Superior temporal gyrus (tissue), 1 donor: ENCODE measurements at regions not wholly inside any gene's neighbourhood (a gene's known extent, or its start where the extent isn't known, plus 50 kb on each side); places are given as distances from the start of the nearest gene placed in this dataset.

Experiments
- DNase-seq: peaks from one replicate; pipeline ENCODE4 v3.0.0-alpha.2; 2016; ENCODE audit errors: extremely low spot score

DNA sequence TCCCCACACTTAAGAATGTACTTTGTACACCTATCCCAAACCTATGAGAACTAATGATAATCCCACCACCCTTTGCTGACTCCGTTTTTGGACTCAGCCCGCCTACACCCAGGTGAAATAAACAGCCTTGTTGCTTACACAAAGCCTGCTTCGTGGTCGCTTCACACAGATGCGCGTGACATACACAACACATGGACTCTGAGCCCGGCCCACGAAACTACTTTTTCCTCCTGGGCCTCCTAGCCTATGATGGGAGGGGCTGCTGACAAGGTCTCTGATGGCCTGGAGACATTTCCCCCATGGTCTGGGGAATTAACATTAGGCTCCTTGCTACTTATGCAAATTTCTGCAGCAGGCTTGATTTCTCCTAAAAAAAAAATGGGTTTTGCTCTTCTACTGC lies 1176.4 kb upstream of the RAG2 start:
- DNase-seq = no peak

DNA sequence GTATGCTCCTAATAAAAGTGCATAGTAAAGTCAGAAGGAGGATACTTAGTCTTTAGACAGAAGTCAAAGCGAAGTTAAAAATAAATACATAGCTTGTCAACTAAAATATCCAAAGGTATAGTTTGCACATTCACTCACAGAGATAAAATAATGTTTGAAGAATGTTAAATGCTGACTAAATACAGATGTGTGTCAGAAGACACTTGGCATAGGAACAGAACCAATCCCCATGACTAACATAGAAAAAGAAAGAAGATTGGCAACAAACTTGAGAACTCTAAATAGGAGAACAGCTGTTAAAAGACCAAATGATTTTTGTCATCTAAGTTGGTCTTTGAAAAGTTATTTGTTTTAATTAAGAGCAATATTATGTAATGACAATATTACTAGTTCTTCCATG lies 1172.1 kb upstream of the RAG2 start:
- DNase-seq = no peak

DNA sequence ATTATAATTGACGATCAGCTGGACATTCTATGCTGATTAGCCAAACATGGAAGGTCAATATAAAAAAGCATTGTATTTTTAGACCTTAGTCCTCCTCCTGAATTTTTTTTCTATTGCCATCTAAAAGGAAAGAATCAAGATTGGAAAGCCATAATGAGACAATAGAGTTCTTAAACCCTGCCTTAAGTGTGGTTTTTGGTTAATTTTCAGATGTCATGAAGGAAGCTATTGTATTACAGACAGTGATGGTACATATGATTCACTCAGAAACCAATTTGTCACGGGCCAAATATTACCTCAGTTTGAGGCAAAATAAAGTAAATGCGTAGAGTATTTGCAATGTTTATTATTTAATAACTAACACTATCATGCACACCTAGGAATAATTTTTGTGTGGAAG lies 1164.0 kb upstream of the RAG2 start:
- no peak for DNase-seq

DNA sequence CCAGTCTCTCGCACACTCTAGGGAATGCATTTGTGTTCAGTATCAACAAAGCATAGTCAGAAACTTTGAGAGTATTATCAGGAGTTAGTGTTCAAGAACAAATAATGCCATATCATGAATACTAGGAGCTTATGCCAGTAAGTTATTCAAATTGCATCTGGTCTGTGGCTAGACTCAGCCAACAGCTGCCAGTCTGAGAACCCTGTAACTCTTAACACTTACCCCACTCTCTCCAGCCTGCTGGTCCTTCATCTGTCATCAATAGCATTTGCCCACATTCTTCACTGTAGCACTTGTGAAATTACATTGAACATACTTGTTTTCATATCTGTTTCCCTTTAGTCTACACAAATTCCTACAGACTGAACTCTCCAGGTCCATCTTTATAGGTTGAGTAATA lies 1157.5 kb upstream of the RAG2 start:
- no peak for DNase-seq

DNA sequence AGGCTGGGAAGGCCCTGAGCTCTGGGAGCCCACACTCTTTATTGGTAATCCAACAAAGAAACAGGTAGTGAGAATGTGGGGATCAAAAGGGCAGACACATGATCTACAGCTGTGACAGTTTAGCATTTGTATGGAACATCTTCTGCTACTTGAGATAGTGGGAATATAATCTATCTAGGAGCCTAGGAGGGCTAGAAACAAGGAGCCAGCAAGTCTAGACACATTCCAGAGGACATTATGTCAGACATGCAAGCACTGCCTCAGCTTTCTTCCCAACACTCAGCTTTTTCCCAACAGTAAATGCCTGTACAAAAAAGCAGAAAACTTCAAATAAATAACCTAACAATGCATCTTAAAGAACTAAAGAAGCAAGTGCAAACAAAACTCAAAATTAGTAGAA lies 1150.6 kb upstream of the RAG2 start:
- no peak for DNase-seq

DNA sequence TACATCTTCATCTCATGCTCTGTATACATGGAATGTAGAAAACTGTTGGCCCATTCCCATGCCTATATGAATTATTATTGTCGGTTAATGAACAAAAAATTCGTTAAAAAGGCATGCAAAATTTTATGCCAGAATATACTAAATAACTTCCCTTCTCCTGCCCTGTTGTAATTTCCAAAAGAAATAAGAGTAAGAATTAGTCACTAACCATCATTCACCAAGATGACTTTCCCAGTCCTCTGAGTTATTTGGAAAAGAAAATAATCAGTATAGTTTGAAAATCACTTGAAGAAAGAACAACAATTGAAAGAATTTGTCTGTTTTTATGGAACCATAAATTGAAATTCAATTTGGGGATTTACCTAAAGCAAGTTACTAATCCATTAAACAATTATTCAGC lies 1149.1 kb upstream of the RAG2 start:
- no peak for DNase-seq

DNA sequence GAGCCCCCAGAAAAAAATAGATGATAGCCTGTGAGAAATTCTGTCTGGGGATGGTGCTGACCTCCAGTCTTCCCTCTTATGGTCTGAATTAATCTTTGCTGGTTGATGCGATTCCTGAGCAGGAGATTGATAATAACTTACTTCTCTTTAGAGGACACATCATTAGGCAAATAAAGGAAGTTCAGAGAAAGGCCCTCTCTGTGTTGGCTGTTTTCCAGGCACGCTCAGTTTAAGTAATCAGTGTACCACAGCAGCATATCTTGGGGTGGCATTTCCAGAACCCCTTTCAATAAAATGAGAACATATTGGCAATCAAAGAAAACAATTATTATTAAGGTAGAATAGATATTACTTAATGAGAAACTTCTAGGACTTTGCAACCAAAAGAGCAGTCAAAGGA lies 1129.3 kb upstream of the RAG2 start:
- DNase-seq = no peak

DNA sequence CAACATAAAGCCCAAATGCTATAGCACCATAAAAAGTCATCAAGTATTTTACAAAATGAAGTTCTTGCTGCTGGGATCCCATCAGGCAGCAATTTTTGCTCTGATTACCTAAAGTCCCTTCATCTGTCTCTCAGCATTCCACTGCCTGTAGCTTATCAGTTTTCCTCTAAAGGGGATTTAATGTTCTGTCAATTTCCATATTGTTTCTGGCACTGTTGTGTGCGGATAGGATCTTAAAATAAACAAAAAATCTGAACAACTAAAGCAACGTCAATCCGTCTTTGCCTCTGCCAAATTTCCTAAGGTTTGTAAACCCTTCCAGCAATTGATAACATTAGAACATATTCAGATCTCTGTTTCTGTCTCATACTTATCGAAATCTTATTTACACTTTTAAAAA lies 1126.3 kb upstream of the RAG2 start:
- DNase-seq = no peak

DNA sequence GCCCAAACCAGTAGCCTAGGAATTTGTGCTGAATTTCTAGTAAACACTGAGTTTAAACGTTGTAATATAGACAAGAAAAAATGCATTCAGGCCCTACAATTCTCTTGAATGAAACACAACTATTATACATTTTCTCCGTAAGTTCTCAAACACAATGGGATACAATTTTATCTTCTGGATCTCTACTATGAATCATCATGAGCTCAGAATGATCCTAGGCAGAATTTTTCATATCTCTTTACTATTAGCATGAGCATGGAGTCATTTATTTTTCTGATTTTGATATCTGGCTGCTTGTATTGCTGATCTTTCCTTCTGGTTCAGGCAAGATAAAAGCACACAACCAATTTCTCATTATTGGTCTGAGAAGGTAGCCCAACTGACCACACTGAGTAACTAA lies 1123.4 kb upstream of the RAG2 start:
- no peak for DNase-seq

DNA sequence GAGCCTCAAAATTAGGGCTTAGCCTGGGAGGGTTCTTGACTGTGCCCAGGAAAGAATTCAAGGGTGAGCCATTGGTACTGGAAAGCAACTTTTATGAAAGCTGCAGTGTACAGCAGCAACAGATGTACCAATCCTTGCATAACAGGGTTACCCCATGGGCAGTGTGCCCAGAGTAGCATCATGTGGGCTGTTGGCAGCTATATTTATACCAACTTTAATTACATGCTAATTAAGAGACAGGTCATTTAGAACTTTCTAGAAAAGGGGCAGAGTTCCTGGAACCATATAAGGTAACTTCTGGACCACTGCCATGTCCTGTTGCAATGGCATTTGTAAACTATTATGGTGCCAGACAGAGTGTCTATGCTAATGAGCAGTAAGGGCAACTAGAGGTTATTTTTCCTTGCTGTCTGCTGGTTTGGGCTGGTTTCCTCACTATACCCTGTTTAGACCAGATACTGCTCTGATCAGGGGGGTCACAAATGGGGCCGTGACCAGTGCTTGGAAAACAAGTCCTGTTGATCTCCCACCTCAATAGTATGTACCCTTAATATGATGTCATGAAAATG lies 1120.5 kb upstream of the RAG2 start:
- DNase-seq = no peak

DNA sequence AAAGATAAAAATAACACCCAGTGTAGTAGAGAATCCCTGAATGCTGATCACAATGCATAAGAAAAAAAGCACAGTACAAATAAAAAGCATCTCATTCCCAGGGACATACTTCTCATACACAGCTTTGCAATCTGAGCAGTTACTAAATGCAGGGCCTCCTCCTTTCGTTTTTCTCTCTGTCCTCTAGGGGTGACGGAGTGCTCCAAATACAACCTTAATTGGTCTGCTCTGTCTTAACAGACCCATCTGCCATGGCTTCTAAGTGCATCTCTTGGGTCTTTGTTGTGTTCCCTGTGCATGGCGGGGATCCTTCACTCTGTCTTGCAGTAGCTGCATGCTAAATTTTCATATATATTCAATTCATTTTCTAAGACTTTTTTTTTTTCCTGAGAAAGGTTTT lies 1114.2 kb upstream of the RAG2 start:
- DNase-seq = peak; percentile 19

DNA sequence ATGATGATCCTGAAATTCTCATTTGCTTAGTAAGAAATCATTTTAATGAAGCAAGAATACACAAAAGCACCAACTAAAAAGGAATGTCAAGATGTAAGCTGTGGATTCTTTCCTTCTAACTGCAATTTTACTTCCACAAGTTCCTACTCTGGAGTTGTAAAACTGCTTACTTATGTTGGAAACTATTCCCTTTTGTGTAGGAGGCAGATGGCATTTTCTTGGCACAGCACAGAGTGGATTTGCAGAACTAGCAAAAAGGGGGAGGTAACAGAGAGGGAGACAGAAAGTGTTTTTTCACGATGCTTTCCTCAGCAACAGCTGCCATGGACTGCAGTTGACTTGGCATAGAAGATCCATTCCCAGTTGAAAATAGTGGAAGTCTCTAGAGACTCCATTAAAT lies 1112.0 kb upstream of the RAG2 start:
- peak; percentile 47 for DNase-seq

DNA sequence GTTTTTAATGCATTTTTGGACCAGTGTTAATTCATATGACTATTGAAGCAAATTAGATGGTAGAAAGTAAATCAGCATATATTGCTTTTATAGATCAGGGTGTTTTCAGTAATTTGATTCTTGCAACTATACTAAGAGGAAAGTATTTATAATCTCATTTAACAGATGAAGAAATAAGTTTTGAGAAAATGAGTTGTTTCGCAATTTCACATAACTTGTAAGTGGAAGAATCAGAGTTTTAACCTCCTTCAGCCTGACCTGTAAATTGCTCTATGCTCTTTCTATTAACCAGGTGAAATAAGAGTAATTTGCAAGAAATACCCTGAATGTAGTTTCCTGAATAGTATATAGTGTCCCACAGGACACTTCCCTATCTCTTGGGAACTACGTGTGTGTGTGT lies 1106.8 kb upstream of the RAG2 start:
- DNase-seq = no peak

DNA sequence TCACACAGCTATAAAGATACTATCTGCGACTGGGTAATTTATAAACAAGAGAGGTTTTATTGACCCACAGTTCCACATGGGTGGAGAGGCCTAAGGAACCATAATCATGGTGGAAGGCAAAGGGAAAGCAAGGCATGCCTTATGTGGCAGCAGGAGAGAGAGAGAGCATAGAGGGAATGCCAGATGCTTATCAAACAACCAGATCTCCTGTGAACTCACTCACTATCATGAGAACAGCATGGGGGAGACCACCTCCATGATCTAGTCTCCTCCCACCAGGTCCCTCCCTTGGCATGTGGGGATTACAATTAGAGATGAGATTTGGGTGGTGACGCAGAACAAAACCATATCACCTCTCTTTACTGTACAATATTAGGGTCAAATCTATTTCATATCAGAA lies 1101.6 kb upstream of the RAG2 start:
- DNase-seq = no peak

DNA sequence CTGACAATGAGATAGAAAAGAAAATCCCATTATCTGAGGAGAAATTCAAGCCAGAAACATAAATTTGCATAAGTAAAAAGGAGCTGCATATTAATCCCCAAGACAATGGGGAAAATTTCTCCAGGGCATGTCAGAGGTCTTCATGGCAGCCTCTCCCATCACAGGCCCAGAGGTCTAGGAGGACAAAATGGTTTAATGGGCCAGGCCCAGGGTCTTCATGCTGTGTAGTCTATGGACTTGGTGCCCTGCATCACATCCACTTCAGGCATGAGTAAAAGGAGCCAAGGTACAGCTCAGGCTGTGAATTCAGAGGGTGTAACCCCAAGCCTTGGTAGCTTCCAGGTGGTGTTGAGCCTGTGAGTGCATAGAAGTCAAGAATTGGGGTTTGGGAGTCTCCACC lies 1097.2 kb upstream of the RAG2 start:
- DNase-seq = no peak

DNA sequence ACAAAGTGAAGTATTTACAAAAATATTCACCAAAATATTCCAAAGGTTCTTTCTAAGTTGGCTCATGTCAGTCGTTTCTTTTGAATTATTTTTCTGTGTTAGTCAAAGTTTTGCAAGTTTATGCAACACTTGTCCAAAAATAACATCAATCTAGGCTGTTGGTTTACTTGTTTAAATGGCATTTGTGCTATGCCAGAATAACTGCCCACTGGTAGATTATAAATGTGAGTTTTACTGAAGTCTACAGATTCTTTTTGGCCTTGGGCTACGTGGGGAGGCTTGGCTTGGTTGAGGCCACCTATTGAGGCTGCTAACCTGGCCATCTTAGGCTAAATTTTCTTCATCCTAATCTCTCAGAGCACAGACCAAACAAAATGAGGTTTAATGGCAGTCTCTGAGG lies 1091.9 kb upstream of the RAG2 start:
- DNase-seq = no peak

DNA sequence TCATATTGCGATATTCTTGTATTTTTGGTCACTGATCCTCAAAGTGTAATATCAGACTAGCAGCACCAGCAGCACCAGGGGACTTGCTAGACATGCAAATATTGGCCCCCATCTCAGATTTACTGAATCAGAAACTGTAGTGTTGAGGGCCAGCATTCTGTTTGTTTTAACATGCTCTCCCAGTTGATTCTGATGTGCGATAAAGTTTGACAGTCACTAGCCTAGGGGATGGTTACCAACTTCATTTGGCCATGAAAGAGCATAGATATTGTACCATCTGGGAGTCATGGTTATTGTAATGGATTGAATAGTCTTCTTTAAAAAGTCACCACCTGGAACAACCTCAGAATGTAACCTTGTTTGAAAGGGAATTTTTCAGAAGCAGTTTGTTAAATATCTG lies 1090.4 kb upstream of the RAG2 start:
- no peak for DNase-seq

DNA sequence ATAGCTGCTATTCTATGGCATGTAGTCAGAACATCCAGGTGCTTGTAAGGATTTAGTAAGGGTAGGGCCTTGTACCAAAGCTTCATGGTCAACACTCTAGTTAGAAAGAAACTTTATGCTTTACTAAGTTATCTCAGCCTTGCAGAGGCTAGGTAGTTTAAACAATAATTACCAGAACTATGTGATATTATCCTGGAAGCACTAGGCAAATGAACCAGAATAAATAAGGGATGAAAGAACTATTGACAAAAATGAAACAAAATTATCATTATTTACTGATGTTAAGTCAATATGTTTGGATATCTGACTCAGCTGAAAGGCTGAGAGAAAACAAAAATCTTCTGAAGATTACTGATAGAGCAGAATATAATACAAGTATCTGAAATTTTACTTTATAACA lies 1089.1 kb upstream of the RAG2 start:
- DNase-seq = no peak

DNA sequence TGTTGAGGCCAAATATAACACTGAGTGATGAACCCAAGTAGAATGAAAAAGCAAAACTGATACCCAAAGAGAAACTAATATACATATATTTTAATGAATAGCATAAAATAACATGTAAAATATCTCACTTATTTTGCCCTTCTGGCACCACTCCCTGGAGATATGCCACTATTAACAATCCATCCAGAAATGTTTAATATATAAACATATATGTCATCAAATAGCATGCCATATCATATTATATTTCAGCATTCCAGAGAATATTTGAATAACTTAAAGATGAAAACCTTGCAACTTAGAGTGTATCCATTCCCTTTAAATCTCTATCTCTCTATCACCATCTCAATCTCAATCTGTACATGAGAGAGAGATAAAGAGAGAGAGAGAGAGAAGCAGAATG lies 1073.3 kb upstream of the RAG2 start:
- DNase-seq = no peak

DNA sequence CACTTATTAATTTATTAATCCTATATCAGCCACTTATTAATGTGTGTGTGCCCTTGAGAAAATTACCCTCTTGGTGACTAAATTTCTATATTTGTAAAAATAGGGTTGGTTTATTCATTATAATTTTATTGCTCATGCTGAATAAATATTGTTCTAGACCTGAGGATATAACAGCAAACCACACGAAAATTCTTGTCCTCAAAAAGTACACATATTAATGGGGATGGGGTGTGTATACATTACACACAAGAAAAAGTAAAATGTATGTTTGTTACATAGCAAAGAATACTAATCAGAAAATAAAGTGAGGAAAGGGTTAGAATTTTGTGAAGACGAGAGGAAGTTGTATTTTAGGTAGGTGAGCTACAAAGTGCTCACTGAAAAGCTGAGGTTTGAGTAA lies 1068.9 kb upstream of the RAG2 start:
- no peak for DNase-seq

DNA sequence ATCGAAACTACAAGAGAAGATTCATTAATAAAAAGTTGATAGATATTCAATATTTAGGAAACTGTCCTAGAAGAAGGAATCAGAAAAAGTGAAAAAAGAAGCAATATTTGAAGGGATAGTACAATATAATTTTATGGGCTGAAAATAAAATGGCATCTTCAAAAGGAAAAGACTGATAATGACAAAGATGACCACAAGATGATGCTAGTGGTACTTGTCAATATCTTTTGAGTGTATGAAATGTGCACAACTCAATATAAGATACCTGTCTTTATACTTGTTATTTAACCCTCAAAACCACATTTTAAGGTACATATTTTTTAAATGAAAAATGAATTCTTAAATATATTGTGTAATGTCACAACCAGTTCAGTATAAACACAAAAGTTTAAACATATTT lies 1059.6 kb upstream of the RAG2 start:
- no peak for DNase-seq

DNA sequence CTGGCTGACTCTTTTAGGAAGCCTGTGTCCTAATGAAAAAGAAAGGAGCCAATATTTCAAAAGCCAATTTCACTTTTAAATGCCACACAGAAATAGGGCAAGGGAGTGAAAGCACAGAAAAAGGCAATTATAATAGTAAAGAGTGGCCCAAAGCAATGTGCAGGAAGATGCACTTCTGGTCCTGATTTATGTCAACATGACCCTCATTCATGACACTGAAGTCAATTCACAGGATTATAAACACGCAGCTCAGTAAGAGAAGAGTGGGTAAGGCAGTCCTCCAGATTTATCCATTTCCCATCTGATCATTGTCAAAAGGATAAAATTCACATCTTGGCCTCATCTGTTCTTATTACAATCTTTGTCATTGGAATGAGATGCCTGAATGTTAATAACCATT lies 1049.7 kb upstream of the RAG2 start:
- DNase-seq = no peak

DNA sequence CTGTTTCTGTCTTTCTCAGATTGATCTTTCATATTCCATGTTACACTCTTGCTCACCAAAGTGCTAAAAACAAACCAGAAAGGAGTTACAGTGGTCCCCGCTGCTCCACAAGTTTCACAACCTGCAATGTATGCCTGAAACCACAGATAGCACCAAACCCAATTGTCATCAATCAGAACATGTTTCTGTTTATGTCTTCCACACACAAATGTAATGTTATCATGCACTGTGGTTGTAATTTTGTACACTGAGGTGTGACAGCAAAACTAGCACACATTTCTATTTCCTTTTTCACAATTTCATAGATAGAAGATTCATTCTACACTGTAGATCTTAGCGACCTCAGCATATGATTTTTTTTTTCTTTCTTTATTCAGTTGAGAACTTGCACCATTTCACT lies 1045.9 kb upstream of the RAG2 start:
- DNase-seq = no peak

DNA sequence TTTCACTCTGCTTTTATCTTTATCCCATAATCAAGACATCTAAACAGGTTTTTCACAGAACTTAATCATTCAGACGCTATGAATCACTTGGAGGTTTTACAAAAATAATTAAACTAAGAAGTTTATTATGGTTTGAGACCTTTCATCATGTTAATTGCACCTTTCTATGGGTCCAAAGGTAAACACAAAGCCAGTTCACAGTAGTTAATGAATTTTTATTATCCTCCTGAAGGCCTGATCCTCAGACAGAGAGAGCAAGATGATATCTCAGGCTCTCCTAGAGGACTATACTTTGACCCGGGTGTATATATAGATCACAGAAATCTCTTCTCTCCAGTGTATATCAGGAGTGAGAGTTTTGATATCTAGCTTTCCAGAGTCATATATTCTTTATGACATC lies 1044.3 kb upstream of the RAG2 start:
- no peak for DNase-seq

DNA sequence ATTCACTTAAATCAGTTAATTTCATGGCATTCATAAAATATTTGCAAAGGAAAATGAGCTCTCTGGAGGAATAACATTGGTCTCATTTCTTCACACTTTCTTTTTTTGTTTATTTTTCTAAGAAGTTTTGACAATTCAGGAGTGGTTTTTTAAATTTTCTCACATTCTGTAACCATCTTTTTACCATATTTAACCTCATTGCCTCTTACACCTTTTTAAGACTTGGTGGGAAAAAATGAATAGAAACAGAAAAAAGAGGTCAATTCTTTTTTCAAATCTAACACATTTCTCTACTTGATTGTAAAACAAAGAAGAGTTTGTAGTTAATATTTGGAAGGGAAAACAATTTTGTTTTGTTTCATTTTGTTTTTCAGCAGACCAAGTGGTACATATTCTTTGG lies 1034.7 kb upstream of the RAG2 start:
- DNase-seq = no peak
